Keratinocyte (primary cell): ENCODE measurements at regions not wholly inside any gene's neighbourhood (a gene's known extent, or its start where the extent isn't known, plus 50 kb on each side); places are given as distances from the start of the nearest gene placed in this dataset.

ENCODE experiments used
- CTCF ChIP-seq, 3 experiments: IDR thresholded peaks in 1 of 3; conservative IDR thresholded peaks in 1 of 3; optimal IDR thresholded peaks in 1 of 3; 2 replicates in 2 of 3; 3 replicates in 1 of 3; pipeline versions ENCODE3 to v1.5.1; 2011; ENCODE audit warnings: low read length in 3 of 3, mild to moderate bottlenecking in 3 of 3, moderate library complexity in 2 of 3, control low read depth in 1 of 3, inconsistent platforms in 1 of 3; ENCODE audit not compliant: insufficient read depth in 2 of 3; ENCODE audit errors: extremely low read depth in 1 of 3
- EZH2 ChIP-seq: IDR thresholded peaks from one replicate; pipeline ENCODE4 v1.6.1; 2012; ENCODE audit warnings: inconsistent platforms, mild to moderate bottlenecking, low read length, moderate library complexity

GRCh38 chr13:32881074-32881776, 135.0 kb upstream of the KL start:
- TF ChIP-seq CTCF (optimal IDR thresholded peaks at IDR 0.05 in 1 of 3, IDR thresholded peaks at IDR 0.05 in 1 of 3, conservative IDR thresholded peaks at IDR 0.05 in 1 of 3; ENCODE audit: extremely low read depth in 1 of 3, insufficient read depth in 2 of 3, low read length in 3 of 3), result no peak
- TF ChIP-seq EZH2, result no peak
